ENCODE measurements at regions not wholly inside any gene's neighbourhood (a gene's known extent, or its start where the extent isn't known, plus 50 kb on each side); places are given as distances from the start of the nearest gene placed in this dataset.

DNA sequence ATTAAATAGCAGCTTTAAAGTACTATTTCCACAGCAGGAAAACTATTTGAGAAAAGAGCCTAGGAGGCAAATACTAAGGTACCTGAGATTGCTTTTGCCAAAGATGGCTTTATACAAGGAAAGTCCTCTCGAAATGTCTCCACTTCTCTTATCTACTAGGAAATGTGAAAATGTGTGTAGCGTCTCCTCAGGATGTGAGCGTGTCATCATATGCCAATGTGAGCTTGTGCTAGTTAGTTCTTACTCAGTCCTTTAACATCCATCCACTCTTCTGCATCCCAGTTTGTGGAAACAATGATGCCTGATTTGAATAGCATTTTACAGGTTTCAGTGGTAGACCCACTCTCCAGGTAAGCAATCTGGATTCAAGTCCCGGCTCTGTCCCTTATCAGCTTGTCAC lies 421.0 kb downstream of the DYNC2H1 start:
- ATAC-seq (ENCODE audit: low read depth), result no peak
- Mint-ChIP-seq H3K4me3 (no peak overlapping the region), H3K27me3 (no peaks in the 10 kb centered on the region)

DNA sequence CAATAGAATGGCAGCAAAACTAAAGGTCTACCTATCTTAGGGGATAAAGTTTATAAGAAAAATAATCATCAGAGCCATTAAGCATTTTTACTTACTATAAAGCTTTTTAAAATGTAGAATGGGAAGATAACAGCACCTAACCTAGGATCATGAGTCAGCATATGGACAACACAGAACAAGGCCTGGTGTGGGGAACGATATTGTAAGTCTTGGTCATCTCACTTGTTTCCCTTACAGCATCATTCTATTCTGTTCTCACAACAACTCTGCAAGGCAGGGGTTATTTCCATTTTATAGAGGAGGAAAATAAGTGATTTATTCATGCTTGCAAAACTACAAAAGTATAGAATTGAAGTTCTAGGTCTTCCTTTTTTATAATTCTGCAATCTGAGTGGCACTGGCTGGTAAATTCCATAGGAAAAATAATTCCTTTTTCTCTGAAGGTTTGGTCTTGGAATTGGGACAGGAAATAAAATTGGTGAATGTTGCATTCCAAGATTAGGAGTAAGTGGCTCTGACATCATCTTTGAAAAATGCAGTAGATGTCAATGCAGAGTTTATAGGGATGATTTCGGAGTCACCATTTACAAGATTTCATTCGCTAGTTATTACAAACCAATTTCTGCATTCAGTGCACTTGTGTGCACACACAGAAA lies 423.0 kb downstream of the DYNC2H1 start:
- Mint-ChIP-seq H3K4me1 (no peaks in the 10 kb centered on the region), H3K27me3 (peaks cover under 1% of the 10 kb centered on the region), H3K9me3 (no peaks in the 10 kb centered on the region), H3K4me3 (no peak overlapping the region), H3K27ac (no peak overlapping the region), H3K36me3 (no peaks in the 10 kb centered on the region)
- POLR2A ChIA-PET, result no interaction called here
- DNase-seq (no peak), ATAC-seq (ENCODE audit: low read depth) (no peak)

More for the DNA sequence above, 421.0 kb downstream of the DYNC2H1 start:
- Mint-ChIP-seq H3K4me1 (no peaks in the 10 kb centered on the region), H3K36me3 (no peaks in the 10 kb centered on the region), H3K27ac (no peak overlapping the region), H3K9me3 (no peaks in the 10 kb centered on the region)
- POLR2A ChIA-PET, result no interaction called here
- no peak for DNase-seq

DNA sequence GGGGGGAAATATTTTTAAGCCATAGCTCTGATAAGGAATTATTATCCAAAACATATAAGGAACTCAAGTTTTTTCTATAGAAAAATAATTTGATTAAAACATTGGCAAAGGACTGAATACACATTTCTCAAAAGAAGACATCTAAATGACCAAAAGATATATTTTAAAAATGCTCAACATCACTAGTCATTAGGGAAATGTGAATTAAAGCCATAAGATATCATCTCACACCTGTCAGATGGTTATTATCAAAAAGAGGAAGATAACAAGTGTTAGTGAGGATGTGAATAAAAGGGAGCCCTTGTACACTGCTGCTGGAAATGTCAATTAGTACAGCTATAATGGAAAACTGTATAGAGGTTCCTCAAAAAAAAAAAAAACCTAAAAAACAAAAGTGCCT lies 425.0 kb downstream of the DYNC2H1 start:
- Mint-ChIP-seq H3K27ac (no peak overlapping the region), H3K9me3 (no peaks in the 10 kb centered on the region), H3K4me1 (no peaks in the 10 kb centered on the region), H3K4me3 (no peak overlapping the region), H3K36me3 (no peaks in the 10 kb centered on the region), H3K27me3 (peaks cover 3% of the 10 kb centered on the region)
- ATAC-seq (ENCODE audit: low read depth) (no peak), DNase-seq (no peak)
- POLR2A ChIA-PET, result no interaction called here

DNA sequence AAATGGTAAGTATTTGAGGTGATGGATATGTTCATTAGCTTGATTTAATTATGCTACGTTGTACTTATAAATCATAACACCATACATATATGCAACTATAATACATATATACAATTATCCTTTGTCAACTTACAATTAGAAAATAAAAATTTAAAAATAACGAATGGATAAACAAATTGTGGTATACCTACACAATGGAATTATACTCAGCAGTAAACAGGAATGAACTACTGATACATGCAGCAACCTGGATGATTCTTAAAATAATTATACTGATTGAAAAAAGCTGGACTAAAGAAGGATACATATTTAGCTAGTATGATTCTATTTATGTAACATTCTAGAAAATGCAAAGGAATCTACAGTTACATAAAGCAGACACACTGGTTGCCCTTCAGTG lies 425.7 kb downstream of the DYNC2H1 start:
- ATAC-seq (ENCODE audit: low read depth) (no peak), DNase-seq (no peak)
- POLR2A ChIA-PET, result no interaction called here
- Mint-ChIP-seq H3K9me3 (no peaks in the 10 kb centered on the region), H3K36me3 (no peaks in the 10 kb centered on the region), H3K27ac (no peak overlapping the region), H3K27me3 (peaks cover 3% of the 10 kb centered on the region), H3K4me1 (no peaks in the 10 kb centered on the region), H3K4me3 (no peak overlapping the region)

DNA sequence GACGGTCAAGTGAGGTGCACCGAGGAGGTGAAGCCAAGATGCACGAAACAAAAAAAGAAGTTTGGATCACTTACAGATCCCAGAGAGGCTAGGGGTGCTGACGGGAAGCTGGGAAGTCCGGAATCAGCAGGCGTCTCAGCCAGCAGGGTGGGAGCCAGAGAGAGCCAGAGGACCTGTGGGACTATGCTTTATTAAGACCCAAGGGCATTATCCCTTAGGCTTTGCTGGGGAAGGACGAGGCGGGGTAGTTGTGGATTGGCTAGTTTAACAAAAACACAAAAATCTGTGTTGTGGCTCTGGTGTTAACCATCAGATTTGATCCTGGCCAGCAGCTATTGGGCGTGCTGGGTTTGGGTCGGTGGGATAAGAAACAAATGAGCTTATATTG lies 427.1 kb downstream of the DYNC2H1 start:
- peaks cover 3% of the 10 kb centered on the region for H3K27me3 Mint-ChIP-seq
- no peaks in the 10 kb centered on the region for H3K4me1 Mint-ChIP-seq
- DNase-seq, result no peak
- no peak for ATAC-seq (ENCODE audit: low read depth)
- POLR2A ChIA-PET, result no interaction called here
- H3K4me3 Mint-ChIP-seq, result no peak overlapping the region
- no peak overlapping the region for H3K27ac Mint-ChIP-seq
- peaks cover 8% of the 10 kb centered on the region for H3K9me3 Mint-ChIP-seq
- no peaks in the 10 kb centered on the region for H3K36me3 Mint-ChIP-seq

DNA sequence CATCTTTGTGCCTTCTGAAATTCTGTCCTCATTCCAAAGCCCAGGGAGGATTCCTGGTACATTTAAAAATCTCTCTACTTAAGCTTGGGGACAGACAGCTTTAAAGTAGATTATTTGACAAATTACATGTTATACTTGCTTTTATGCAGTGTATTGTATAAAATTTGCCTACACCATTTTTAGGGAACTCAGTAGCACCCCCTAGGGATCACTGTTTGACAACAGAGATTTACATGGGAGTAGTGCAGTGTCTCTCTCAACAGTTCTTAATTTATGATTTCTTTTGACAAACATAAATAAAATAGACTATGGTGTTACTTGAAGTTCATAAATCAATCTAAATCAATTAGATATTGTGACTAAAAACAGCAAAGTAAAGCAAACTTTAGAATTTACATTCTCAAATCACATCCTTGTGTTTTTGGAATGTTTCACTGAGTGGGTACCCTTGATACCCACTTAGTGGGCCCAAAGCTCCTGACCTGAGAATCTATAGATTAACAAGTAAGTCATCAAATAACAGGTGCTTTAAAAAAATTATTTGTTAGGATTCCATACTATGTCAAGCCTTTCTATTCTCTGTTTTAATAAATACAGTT lies 428.8 kb downstream of the DYNC2H1 start:
- peaks cover 8% of the 10 kb centered on the region for H3K9me3 Mint-ChIP-seq
- no peaks in the 10 kb centered on the region for H3K4me1 Mint-ChIP-seq
- POLR2A ChIA-PET, result no interaction called here
- peaks cover 3% of the 10 kb centered on the region for H3K27me3 Mint-ChIP-seq
- no peaks in the 10 kb centered on the region for H3K36me3 Mint-ChIP-seq
- H3K4me3 Mint-ChIP-seq, result no peak overlapping the region
- no peak overlapping the region for H3K27ac Mint-ChIP-seq
- ATAC-seq (ENCODE audit: low read depth) (no peak), DNase-seq (no peak)

DNA sequence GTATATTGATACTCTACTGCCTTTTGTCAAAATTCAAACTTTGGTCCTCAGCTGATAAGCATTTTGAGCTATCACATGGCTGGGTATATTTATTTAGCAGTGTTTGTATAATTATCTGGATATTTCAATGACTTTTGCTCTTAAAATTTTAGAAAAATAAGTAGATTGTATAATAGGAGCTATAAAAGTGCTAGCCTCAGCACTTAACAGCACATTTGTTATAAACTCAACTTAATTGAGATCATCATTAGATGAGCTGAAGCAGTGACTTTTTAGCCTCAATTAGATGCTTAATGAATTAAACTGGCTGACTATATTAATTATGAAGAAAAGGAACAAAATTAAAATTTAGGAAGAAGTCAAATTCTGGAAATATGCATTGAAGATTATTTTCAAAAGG lies 429.9 kb downstream of the DYNC2H1 start:
- peaks cover 10% of the 10 kb centered on the region for H3K9me3 Mint-ChIP-seq

DNA sequence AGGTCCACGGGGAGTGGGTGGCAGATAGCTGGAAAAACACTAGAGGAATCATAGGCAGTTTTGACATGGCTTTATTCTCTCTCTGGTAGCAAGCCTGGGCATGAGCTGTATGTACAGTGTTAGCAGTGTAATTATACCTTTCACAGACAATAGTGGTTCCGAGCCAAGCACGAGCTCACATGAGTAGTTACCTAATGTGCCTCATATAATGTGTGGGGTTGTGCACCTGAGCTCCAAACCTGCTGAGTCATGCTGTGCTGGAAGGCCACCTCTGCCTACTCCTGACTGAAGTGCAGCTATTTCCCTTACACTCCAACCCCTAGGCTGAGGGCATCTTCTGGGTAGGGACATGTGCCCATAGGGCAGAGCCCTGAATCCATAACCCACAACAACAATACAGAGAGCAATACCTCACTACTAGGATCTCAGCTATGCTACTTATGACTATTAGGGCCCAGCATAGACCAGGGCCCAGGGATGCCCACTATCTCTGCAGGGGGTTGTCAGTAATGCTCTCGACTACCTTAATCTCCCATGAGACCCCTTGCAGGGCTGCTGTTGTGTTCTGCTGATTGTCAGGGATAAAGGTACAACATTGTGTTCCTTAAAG lies 432.1 kb downstream of the DYNC2H1 start:
- peaks cover 10% of the 10 kb centered on the region for H3K9me3 Mint-ChIP-seq
- no peaks in the 10 kb centered on the region for H3K4me1 Mint-ChIP-seq
- no peak overlapping the region for H3K4me3 Mint-ChIP-seq
- no peak overlapping the region for H3K27ac Mint-ChIP-seq
- H3K27me3 Mint-ChIP-seq, result peaks cover 3% of the 10 kb centered on the region
- DNase-seq, result no peak
- POLR2A ChIA-PET, result no interaction called here
- no peak for ATAC-seq (ENCODE audit: low read depth)
- no peaks in the 10 kb centered on the region for H3K36me3 Mint-ChIP-seq

More for the DNA sequence above, 429.9 kb downstream of the DYNC2H1 start:
- no peak for DNase-seq
- peaks cover 3% of the 10 kb centered on the region for H3K27me3 Mint-ChIP-seq
- no peak overlapping the region for H3K27ac Mint-ChIP-seq
- H3K4me1 Mint-ChIP-seq, result no peaks in the 10 kb centered on the region
- POLR2A ChIA-PET, result no interaction called here
- H3K4me3 Mint-ChIP-seq, result no peak overlapping the region
- no peaks in the 10 kb centered on the region for H3K36me3 Mint-ChIP-seq
- ATAC-seq (ENCODE audit: low read depth), result no peak

DNA sequence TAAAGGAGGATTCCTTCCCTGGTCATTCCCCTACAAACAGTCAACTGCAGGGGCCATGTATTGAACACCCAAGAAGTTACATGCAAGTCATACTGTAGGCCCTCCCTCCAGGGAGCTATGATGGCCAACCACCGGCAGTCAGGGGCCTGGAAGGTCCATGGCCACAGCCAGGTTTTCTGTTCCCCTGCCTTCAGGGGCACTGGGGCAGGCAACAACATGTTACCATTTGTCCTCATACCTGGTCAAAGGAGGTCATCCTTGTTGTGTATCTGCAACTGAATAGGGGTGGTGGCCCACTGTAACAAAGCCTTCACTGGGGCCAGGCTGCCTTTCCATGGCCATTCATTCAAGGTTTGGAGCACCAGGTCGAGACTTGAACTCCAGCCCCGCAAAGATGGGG lies 433.6 kb downstream of the DYNC2H1 start:
- no peak for ATAC-seq (ENCODE audit: low read depth)
- H3K9me3 Mint-ChIP-seq, result peaks cover 10% of the 10 kb centered on the region
- no peak overlapping the region for H3K27ac Mint-ChIP-seq
- H3K36me3 Mint-ChIP-seq, result no peaks in the 10 kb centered on the region
- POLR2A ChIA-PET, result no interaction called here
- no peak overlapping the region for H3K4me3 Mint-ChIP-seq
- no peaks in the 10 kb centered on the region for H3K4me1 Mint-ChIP-seq
- DNase-seq, result no peak
- peaks cover 2% of the 10 kb centered on the region for H3K27me3 Mint-ChIP-seq

DNA sequence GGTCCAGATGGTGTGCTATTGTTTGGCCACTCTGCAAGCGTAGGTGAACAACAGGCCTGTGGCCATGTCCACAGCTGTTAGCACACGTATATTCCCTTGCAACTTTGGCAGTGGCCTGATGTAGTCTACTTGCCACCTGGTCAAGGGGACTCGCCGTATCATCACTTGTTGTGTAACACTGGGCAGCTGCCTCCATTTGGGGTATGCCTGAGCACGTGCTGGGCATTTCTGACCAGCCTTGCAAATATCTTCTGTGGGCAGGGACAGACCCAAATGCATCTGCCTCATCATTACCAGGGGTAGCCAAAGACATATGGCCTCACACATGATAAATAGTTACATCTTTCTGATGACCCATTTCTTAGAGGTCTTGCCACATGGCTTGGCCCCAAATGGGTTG lies 434.2 kb downstream of the DYNC2H1 start:
- ATAC-seq (ENCODE audit: low read depth) (no peak), DNase-seq (no peak)
- Mint-ChIP-seq H3K27ac (no peak overlapping the region), H3K27me3 (peaks cover 2% of the 10 kb centered on the region), H3K9me3 (peaks cover 10% of the 10 kb centered on the region), H3K4me1 (no peaks in the 10 kb centered on the region), H3K36me3 (no peaks in the 10 kb centered on the region), H3K4me3 (no peak overlapping the region)
- POLR2A ChIA-PET, result no interaction called here

DNA sequence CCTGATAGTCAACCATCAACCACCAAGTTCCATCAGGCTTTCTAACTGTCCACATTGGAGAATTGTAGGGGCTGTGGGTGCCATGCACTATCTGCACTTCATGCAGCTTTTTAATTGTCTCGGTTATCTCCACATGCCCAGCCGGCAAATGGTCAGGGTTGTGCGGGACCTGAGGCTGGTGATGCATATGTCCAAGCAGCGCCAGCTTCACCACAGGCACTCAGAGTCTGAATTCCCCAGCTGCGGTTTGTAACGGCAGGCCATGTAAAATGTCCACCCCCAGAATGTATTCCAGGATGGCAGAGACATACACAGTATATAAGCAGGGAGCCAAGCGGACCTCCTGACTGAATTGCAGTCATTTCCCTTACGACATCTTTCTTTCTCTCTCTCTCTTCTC lies 435.6 kb downstream of the DYNC2H1 start:
- no peak for ATAC-seq (ENCODE audit: low read depth)
- peaks cover 10% of the 10 kb centered on the region for H3K9me3 Mint-ChIP-seq

DNA sequence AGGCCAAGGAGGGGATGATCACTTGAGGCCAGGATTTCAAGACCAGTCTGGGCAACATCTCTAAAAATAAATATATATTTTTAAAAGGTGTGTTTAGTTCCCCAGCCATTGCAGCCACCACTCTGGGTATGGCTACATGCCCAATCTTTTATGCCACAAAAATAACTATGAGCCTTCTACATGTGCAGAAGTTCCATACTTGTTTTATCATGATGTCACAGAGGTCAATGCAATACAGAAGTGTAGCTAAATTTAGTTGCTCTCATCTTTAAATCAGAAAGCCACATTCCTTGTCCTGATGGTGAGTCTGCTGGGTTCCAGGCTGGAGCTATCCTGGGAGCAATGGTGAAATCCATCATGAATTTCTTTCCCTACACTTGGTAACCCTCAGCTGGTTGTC lies 436.3 kb downstream of the DYNC2H1 start:
- Mint-ChIP-seq H3K27me3 (peaks cover 2% of the 10 kb centered on the region), H3K36me3 (no peaks in the 10 kb centered on the region), H3K9me3 (peaks cover 7% of the 10 kb centered on the region), H3K4me3 (no peak overlapping the region), H3K4me1 (no peaks in the 10 kb centered on the region), H3K27ac (no peak overlapping the region)
- no peak for ATAC-seq (ENCODE audit: low read depth)
- POLR2A ChIA-PET, result no interaction called here
- no peak for DNase-seq

More for the DNA sequence above, 435.6 kb downstream of the DYNC2H1 start:
- POLR2A ChIA-PET, result no interaction called here
- no peaks in the 10 kb centered on the region for H3K36me3 Mint-ChIP-seq
- H3K27ac Mint-ChIP-seq, result no peak overlapping the region
- H3K4me1 Mint-ChIP-seq, result no peaks in the 10 kb centered on the region
- no peak for DNase-seq
- no peak overlapping the region for H3K4me3 Mint-ChIP-seq
- H3K27me3 Mint-ChIP-seq, result peaks cover 2% of the 10 kb centered on the region

DNA sequence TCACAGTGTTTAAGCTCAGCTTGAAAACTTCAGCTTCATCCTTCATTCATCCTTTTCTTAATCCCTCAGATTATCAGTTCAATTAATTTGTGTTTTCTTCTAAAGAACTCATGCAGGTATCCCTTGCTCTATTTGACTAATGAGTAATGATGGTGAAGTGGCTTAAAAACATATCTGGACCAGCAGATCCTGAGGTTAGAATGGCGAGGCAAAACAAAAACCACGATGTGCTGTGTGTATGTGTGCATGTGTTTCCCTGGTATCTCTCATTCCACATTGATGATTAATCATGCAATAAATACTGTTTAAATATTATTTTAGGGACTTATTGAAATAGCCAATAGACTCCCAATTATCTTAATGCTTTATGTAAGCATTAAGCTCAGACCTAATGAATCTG lies 437.0 kb downstream of the DYNC2H1 start:
- peaks cover 2% of the 10 kb centered on the region for H3K27me3 Mint-ChIP-seq
- H3K4me3 Mint-ChIP-seq, result no peak overlapping the region
- POLR2A ChIA-PET, result no interaction called here
- ATAC-seq (ENCODE audit: low read depth) (no peak), DNase-seq (no peak)
- peaks cover 3% of the 10 kb centered on the region for H3K9me3 Mint-ChIP-seq
- H3K4me1 Mint-ChIP-seq, result no peaks in the 10 kb centered on the region
- no peaks in the 10 kb centered on the region for H3K36me3 Mint-ChIP-seq
- no peak overlapping the region for H3K27ac Mint-ChIP-seq

DNA sequence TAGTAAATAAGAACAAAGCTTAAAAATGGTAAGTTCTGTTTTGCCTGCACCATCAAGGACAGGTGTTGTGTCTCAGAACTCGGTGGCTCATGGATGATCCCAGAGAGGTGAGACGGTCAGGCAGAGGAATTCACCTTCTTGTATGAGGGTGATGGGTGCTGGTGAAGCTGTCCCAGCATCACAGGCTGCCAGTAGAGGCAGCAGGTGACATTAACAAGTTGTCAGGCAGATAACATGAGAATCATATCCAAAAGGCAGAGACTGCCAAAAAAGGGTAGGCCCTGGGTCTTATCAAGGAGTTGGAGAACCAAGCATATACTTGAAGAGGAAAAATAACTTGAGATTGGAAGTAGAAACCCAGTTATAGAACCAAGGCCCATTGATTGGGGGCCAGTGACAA lies 437.8 kb downstream of the DYNC2H1 start:
- H3K4me1 Mint-ChIP-seq, result no peaks in the 10 kb centered on the region
- peaks cover 2% of the 10 kb centered on the region for H3K27me3 Mint-ChIP-seq
- H3K27ac Mint-ChIP-seq, result no peak overlapping the region
- ATAC-seq (ENCODE audit: low read depth) (no peak), DNase-seq (no peak)
- no peak overlapping the region for H3K4me3 Mint-ChIP-seq
- H3K36me3 Mint-ChIP-seq, result no peaks in the 10 kb centered on the region
- POLR2A ChIA-PET, result no interaction called here
- peaks cover 2% of the 10 kb centered on the region for H3K9me3 Mint-ChIP-seq

Data from activated naive CD8-positive, alpha-beta T cell treated with anti-CD3 and anti-CD28 coated beads, Interleukin-2, amount 10 ng/mL, durations not matched to agents 7 days and 5 days (primary cell).